Thymus (tissue), 11 donors: ENCODE measurements at regions not wholly inside any gene's neighbourhood (a gene's known extent, or its start where the extent isn't known, plus 50 kb on each side); places are given as distances from the start of the nearest gene placed in this dataset.
"Not testable (repeated sequence)": the region's sequence is repeated elsewhere in the genome, so short reads cannot be mapped to it uniquely, and the experiment has no call there.

Experiments used
- DNase-seq, 9 donors: peaks; one replicate each; pipeline ENCODE4 v3.0.0-alpha.2; 2013; ENCODE audit warnings: low spot score in 9 of 9, low read depth in 6 of 9, missing footprints in 1 of 9
- H3K27ac ChIP-seq, 2 donors: one replicate each; pipeline ENCODE4 v1.5.1; 2013; ENCODE audit warnings: control low read depth in 1 of 2, low read depth in 1 of 2, low read length in 1 of 2, mild to moderate bottlenecking in 1 of 2, moderate library complexity in 1 of 2
- H3K27me3 ChIP-seq, 2 donors: one replicate each; pipeline ENCODE4 v1.5.1; 2013; ENCODE audit warnings: low read length in 1 of 2; ENCODE audit not compliant: control insufficient read depth in 2 of 2, insufficient read depth in 1 of 2
- H3K36me3 ChIP-seq, 2 donors: one replicate each; pipeline ENCODE4 v1.5.1; 2013; ENCODE audit warnings: low read length in 1 of 2, mild to moderate bottlenecking in 1 of 2, moderate library complexity in 1 of 2; ENCODE audit not compliant: control insufficient read depth in 2 of 2, insufficient read depth in 2 of 2
- H3K4me1 ChIP-seq, 2 donors: one replicate each; pipeline ENCODE4 v1.5.1; 2013; ENCODE audit warnings: low read length in 2 of 2; ENCODE audit not compliant: control insufficient read depth in 2 of 2, insufficient read depth in 2 of 2
- H3K4me3 ChIP-seq, 2 donors: one replicate each; pipeline ENCODE4 v1.5.1; 2013; ENCODE audit warnings: low read length in 2 of 2, control low read depth in 1 of 2, mild to moderate bottlenecking in 1 of 2
- H3K9me3 ChIP-seq, 2 donors: one replicate each; pipeline ENCODE4 v1.5.1; 2013; ENCODE audit warnings: low read length in 1 of 2, mild to moderate bottlenecking in 1 of 2; ENCODE audit not compliant: control insufficient read depth in 2 of 2, insufficient read depth in 1 of 2
- WGBS: extraction: QIAGEN DNeasy Blood & Tissue Kit; methylation state at CpG from one replicate; pipeline ENCODE4 v1.1.7; 2013; 5-methylcytosine and 5-hydroxymethylcytosine counted together
- donor health status: healthy.

- DNase-seq, result no peak
- Histone ChIP-seq H3K27ac (no peak overlapping the region), H3K36me3 (no peaks in the 10 kb centered on the region), H3K4me3 (no peak overlapping the region), H3K27me3 (no peaks in the 10 kb centered on the region), H3K9me3 (peaks cover 0 to 11% of the 10 kb centered on the region in 2 donors), H3K4me1 (no peaks in the 10 kb centered on the region)
- 93% methylated on average over 1 of the region's 1 CpG for WGBS
Observed at GRCh38 chr4:52203351-52203750, 152.2 kb downstream of the SPATA18 start.

GRCh38 chr4:52204921-52205320 lies 153.8 kb downstream of the SPATA18 start:
- no peaks in the 10 kb centered on the region for H3K27me3 ChIP-seq
- no peak overlapping the region for H3K27ac ChIP-seq
- WGBS, result 97% methylated on average over 3 of the region's 3 CpGs
- peaks cover 0 to 11% of the 10 kb centered on the region in 2 donors for H3K9me3 ChIP-seq
- no peaks in the 10 kb centered on the region for H3K36me3 ChIP-seq
- no peak overlapping the region for H3K4me3 ChIP-seq
- DNase-seq, result no peak
- no peaks in the 10 kb centered on the region for H3K4me1 ChIP-seq

DNA sequence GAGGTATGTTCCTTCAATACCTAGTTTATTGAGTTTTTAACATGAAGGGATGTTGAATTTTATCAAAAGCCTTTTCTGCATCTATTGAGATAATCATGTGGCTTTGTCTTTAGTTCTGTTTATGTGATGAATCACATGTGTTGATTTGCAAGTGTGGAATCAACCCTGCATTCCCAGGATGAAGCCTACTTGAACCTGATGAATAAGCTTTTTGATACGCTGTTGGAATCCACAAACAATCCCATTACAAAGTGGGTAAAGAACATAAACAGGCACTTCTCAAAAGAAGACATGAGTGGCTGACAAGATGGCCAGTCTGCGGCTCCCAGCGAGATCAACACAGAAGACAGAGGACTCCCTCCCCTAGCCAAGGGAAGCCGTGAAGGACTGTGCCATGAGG lies 156.0 kb downstream of the SPATA18 start:
- not testable (repeated sequence) for H3K27ac ChIP-seq, H3K4me3 ChIP-seq, H3K4me1 ChIP-seq, DNase-seq, H3K36me3 ChIP-seq, H3K27me3 ChIP-seq
- peaks cover 0 to 11% of the 10 kb centered on the region in 2 donors for H3K9me3 ChIP-seq
- 96% methylated on average over 4 of the region's 4 CpGs for WGBS

GRCh38 chr4:52212702-52213101 lies 161.6 kb downstream of the SPATA18 start:
- H3K27me3 ChIP-seq, result no peaks in the 10 kb centered on the region

GRCh38 chr4:52231526-52231925 lies 180.4 kb downstream of the SPATA18 start:
- H3K27ac ChIP-seq, result no peak overlapping the region
- 82% methylated on average over 3 of the region's 3 CpGs for WGBS
- H3K27me3 ChIP-seq, result no peaks in the 10 kb centered on the region
- no peaks in the 10 kb centered on the region for H3K36me3 ChIP-seq
- no peaks in the 10 kb centered on the region for H3K4me1 ChIP-seq
- no peak overlapping the region for H3K4me3 ChIP-seq
- no peaks in the 10 kb centered on the region for H3K9me3 ChIP-seq
- no peak for DNase-seq

More at GRCh38 chr4:52212702-52213101, 161.6 kb downstream of the SPATA18 start:
- DNase-seq, result no peak
- WGBS, result 91% methylated on average over 3 of the region's 3 CpGs
- peaks cover 0 to 2% of the 10 kb centered on the region in 2 donors for H3K9me3 ChIP-seq
- no peak overlapping the region for H3K4me3 ChIP-seq
- H3K4me1 ChIP-seq, result no peaks in the 10 kb centered on the region
- H3K36me3 ChIP-seq, result no peaks in the 10 kb centered on the region
- H3K27ac ChIP-seq, result no peak overlapping the region

DNA sequence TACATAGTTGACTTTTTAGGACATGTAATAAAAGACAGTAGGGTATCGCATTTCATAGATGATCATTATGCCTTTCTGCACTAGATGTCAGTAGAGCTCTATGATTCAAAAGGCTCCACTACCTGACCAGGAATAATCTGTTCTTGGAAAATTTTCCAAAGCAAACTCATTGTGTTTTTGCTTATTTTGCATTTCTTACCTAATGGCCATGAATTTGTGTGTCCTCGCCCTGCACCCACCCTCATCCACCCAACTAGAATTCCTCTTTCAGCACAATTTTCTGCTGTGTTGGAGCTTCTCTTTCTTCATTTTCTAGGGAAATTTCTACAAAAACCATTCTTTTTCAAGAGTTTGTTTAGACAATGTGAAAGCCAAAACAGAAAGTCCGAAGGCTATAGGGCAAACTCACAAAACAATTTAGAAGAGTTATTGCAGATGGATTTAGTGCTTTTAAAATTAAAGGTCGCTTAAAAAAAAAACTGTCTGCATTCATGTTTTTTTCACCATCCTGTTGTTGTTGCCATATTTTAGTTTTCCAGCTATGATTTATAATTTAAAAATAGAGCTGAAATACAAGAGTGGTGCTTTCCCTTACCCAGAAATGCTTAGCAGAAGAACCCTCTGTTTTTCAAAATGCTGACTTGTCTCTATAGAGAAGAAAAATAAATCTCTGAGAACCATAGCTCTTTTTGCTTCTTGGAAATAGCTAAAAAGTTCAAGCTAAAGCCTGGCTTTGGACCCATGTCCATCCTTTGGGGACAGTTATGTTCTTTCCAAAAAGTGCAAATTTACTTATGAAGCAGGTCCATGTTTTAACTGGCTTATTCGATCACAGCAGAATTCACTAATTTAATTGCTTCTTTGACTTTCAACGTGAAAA lies 183.7 kb downstream of the SPATA18 start:
- no peaks in the 10 kb centered on the region for H3K36me3 ChIP-seq
- DNase-seq, result no peak
- H3K4me1 ChIP-seq, result no peaks in the 10 kb centered on the region
- no peak overlapping the region for H3K4me3 ChIP-seq
- H3K27ac ChIP-seq, result no peak overlapping the region
- no peaks in the 10 kb centered on the region for H3K27me3 ChIP-seq
- H3K9me3 ChIP-seq, result no peaks in the 10 kb centered on the region
- WGBS, result 81% methylated on average over 6 of the region's 6 CpGs

DNA sequence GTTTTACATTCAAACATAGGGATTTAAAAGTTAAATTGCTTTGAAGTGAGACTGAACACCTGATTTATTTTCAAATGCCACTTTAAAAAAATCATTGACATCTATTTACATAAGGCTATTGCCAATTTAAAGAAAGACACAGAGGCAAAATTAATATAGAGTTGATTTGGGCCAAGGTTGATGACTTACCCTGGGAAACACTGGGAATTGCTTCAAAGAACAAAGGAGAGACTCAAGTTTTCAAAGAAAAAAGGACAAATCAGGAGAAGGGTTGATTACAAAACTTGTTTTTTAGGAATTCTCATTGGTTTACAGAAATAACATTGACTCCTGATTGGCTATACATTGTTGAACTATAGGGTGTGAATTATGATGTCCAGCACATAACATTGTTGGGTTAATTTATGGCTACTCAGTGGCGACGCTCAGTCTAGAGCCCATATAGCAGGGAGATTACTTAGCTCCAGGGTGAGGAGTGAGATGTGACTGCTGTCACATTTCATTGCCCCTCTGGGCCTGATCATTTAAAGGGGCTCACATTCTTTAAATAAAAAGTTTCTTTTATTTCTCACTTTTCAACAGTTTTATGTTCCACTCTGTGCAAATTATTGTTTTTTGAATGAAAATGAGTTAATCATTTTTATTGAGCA lies 184.6 kb downstream of the SPATA18 start:
- WGBS, result 94% methylated on average over 2 of the region's 2 CpGs
- Histone ChIP-seq H3K9me3 (no peaks in the 10 kb centered on the region), H3K4me1 (no peaks in the 10 kb centered on the region), H3K27ac (no peak overlapping the region), H3K36me3 (no peaks in the 10 kb centered on the region), H3K27me3 (no peaks in the 10 kb centered on the region), H3K4me3 (no peak overlapping the region)
- no peak for DNase-seq

DNA sequence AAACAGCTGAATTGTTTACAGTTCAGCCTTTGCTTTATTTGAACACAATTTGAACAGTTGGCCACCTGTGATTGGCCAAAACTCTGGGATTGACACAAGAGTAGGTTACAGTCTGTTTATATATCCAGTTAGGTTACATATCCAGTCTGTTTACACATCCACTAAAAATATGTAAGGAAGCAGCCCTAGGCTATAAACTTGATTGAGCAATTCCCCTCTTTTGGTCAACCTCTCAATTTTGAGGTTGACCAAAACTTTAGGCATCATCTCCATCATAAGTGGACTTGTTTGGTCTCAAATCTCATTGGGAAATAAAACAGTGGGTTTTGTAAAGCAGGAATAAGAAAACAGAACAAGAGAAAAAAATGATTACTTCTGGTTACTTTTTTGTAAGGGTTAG lies 190.8 kb downstream of the SPATA18 start:
- DNase-seq, result no peak
- H3K4me1 ChIP-seq, result no peaks in the 10 kb centered on the region
- no peak overlapping the region for H3K27ac ChIP-seq
- no peaks in the 10 kb centered on the region for H3K27me3 ChIP-seq
- no peak overlapping the region for H3K4me3 ChIP-seq
- no peaks in the 10 kb centered on the region for H3K9me3 ChIP-seq
- H3K36me3 ChIP-seq, result no peaks in the 10 kb centered on the region

- DNase-seq, result no peak
- no peak overlapping the region for H3K27ac ChIP-seq
- 93% methylated on average over 5 of the region's 5 CpGs for WGBS
- H3K4me3 ChIP-seq, result no peak overlapping the region
- no peaks in the 10 kb centered on the region for H3K27me3 ChIP-seq
- H3K36me3 ChIP-seq, result no peaks in the 10 kb centered on the region
- H3K4me1 ChIP-seq, result no peaks in the 10 kb centered on the region
- no peaks in the 10 kb centered on the region for H3K9me3 ChIP-seq
Observed at GRCh38 chr4:52243367-52243766, 192.3 kb downstream of the SPATA18 start.
